CD4-positive, alpha-beta T cell (primary cell): ENCODE measurements at regions not wholly inside any gene's neighbourhood (a gene's known extent, or its start where the extent isn't known, plus 50 kb on each side); places are given as distances from the start of the nearest gene placed in this dataset.

Source experiments
- ATAC-seq: fragments of 200-7000 bp; cut with Tn5 transposase; one replicate; pipeline ENCODE4 v1.10.0; 2022; ENCODE audit warnings: mild to moderate bottlenecking; ENCODE audit not compliant: poor library complexity
- CTCF ChIA-PET: fragments of 350-600 bp; sonication (Branson Sonifier 250); formaldehyde crosslinking; loops from one replicate; lab custom pipeline; 2021; ENCODE audit warnings: antibody characterized with exemption, inconsistent platforms; lab: Charles Lee
- POLR2A ChIA-PET: fragments of 350-600 bp; sonication (Branson Sonifier 250); formaldehyde crosslinking; loops from one replicate; lab custom pipeline; 2021; ENCODE audit warnings: antibody characterized with exemption, inconsistent platforms; lab: Charles Lee
- DNase-seq, 14 experiments: peaks; one replicate each; pipeline ENCODE4 v3.0.0-alpha.2; 2013 to 2020; ENCODE audit warnings: mixed read lengths in 2 of 14
- H3K27ac ChIP-seq, 2 donors: one replicate each; pipeline versions ENCODE4 v1.5.1 to v1.7.0; 2013; ENCODE audit warnings: low read length in 2 of 2, low read depth in 1 of 2, mild to moderate bottlenecking in 1 of 2
- H3K27me3 ChIP-seq, 2 experiments: 1 replicate in 1 of 2; 2 replicates in 1 of 2; pipeline versions ENCODE4 v1.6.1 to v1.7.0; 2013; ENCODE audit warnings: low read length in 2 of 2, control low read depth in 1 of 2, mild to moderate bottlenecking in 1 of 2, moderate library complexity in 1 of 2; ENCODE audit not compliant: insufficient read depth in 2 of 2, control insufficient read depth in 1 of 2
- H3K36me3 ChIP-seq: one replicate; pipeline ENCODE4 v1.6.1; 2013; ENCODE audit warnings: low read length, control low read depth; ENCODE audit not compliant: insufficient read depth
- H3K4me1 ChIP-seq: one replicate; pipeline ENCODE4 v1.6.1; 2013; ENCODE audit warnings: low read length, control low read depth; ENCODE audit not compliant: insufficient read depth
- H3K4me3 ChIP-seq: one replicate; pipeline ENCODE4 v1.5.1; 2013; ENCODE audit warnings: mild to moderate bottlenecking, low read length, moderate library complexity
- H3K9me3 ChIP-seq, 2 experiments: 1 replicate in 1 of 2; 2 replicates in 1 of 2; pipeline versions ENCODE4 v1.6.1 to v1.7.0; 2013; ENCODE audit warnings: low read length in 2 of 2, mild to moderate bottlenecking in 2 of 2, control low read depth in 1 of 2, moderate library complexity in 1 of 2; ENCODE audit not compliant: control insufficient read depth in 1 of 2, insufficient read depth in 1 of 2
- H3K27ac Mint-ChIP-seq: one replicate; pipeline ENCODE4 v1.8.0; 2020; ENCODE audit warnings: mixed read lengths
- H3K27me3 Mint-ChIP-seq: one replicate; pipeline ENCODE4 v1.8.0; 2021; ENCODE audit warnings: mixed read lengths
- H3K36me3 Mint-ChIP-seq: one replicate; pipeline ENCODE4 v1.8.0; 2021; ENCODE audit warnings: low read depth, mixed read lengths
- H3K4me1 Mint-ChIP-seq: one replicate; pipeline ENCODE4 v1.8.0; 2021; ENCODE audit warnings: low read depth, mixed read lengths
- H3K4me3 Mint-ChIP-seq: one replicate; pipeline ENCODE4 v1.8.0; 2020; ENCODE audit warnings: mild to moderate bottlenecking, mixed read lengths
- H3K9me3 Mint-ChIP-seq: one replicate; pipeline ENCODE4 v1.8.0; 2020; ENCODE audit warnings: mixed read lengths
- CTCF ChIP-seq: fragments of 200-600 bp; IDR thresholded peaks from one replicate; pipeline ENCODE4 v1.8.0; 2022; ENCODE audit warnings: antibody characterized with exemption, mild to moderate bottlenecking
- intact Hi-C, 2 experiments: fragments of 100-400 bp; cut with DNase I in 1 of 2; cut with micrococcal nuclease in 1 of 2; formaldehyde crosslinking; loops; one replicate each; pipeline versions ENCODE4 v1.15.1 to v1.9.0; 2023 to 2025; cut with DNase I, micrococcal nuclease

- Histone ChIP-seq H3K4me3 (no peak overlapping the region), H3K4me1 (no peaks in the 10 kb centered on the region), H3K9me3 (no peaks in the 10 kb centered on the region), H3K27me3 (no peaks in the 10 kb centered on the region), H3K27ac (no peak overlapping the region), H3K36me3 (no peaks in the 10 kb centered on the region)
- ATAC-seq: no peak
- no peak for DNase-seq
- no peaks in the 10 kb centered on the region for H3K9me3 Mint-ChIP-seq
- ChIA-PET CTCF (no interaction called here), POLR2A (no interaction called here)
- H3K27ac Mint-ChIP-seq: no peak overlapping the region
- TF ChIP-seq CTCF: no peak
- intact Hi-C loops: no loop called here
- H3K4me3 Mint-ChIP-seq: no peak overlapping the region
- H3K36me3 Mint-ChIP-seq: no peaks in the 10 kb centered on the region
- no peaks in the 10 kb centered on the region for H3K4me1 Mint-ChIP-seq
- H3K27me3 Mint-ChIP-seq: no peaks in the 10 kb centered on the region
Measured at GRCh38 chr7:12873571-12873970, 186.1 kb downstream of the ARL4A start.

- Histone ChIP-seq H3K27me3 (no peaks in the 10 kb centered on the region), H3K4me3 (no peak overlapping the region), H3K27ac (no peak overlapping the region), H3K36me3 (no peaks in the 10 kb centered on the region), H3K4me1 (no peaks in the 10 kb centered on the region), H3K9me3 (no peaks in the 10 kb centered on the region)
- H3K36me3 Mint-ChIP-seq: no peaks in the 10 kb centered on the region
- H3K4me3 Mint-ChIP-seq: no peak overlapping the region
- H3K9me3 Mint-ChIP-seq: no peaks in the 10 kb centered on the region
- no peak for ATAC-seq
- intact Hi-C loops: no loop called here
- POLR2A ChIA-PET: no interaction called here
- CTCF ChIA-PET: no interaction called here
- peaks cover 21% of the 10 kb centered on the region for H3K27me3 Mint-ChIP-seq
- H3K27ac Mint-ChIP-seq: no peak overlapping the region
- no peak for TF ChIP-seq CTCF
- no peak for DNase-seq
- no peaks in the 10 kb centered on the region for H3K4me1 Mint-ChIP-seq
Measured at GRCh38 chr7:12879139-12879538, 191.7 kb downstream of the ARL4A start.

DNA sequence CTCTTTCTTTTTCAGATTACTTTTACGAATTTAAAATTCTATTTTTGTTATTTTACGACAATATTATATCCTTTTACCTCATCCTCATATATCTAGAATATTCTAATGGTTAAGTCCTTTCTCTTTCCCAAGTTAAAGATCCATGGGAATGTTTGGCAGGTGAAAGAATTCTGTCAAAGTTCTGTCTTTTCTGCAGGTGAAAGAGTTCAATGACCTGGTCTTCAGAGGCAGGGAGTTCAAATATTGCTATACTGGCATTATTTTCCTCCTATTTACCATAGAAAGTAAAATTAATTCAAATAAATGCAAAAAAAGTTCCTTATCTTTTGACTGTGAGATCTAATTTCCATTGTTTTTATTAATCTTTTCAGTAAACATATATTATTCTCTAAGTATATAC is 194.3 kb downstream of the ARL4A start:
- H3K4me1 ChIP-seq: no peaks in the 10 kb centered on the region
- TF ChIP-seq CTCF: no peak
- H3K36me3 Mint-ChIP-seq: no peaks in the 10 kb centered on the region
- no peaks in the 10 kb centered on the region for H3K27me3 ChIP-seq
- H3K9me3 ChIP-seq: no peaks in the 10 kb centered on the region
- ATAC-seq: no peak
- H3K27ac ChIP-seq: no peak overlapping the region
- H3K27ac Mint-ChIP-seq: no peak overlapping the region
- CTCF ChIA-PET: no interaction called here
- no peak overlapping the region for H3K4me3 Mint-ChIP-seq
- H3K9me3 Mint-ChIP-seq: no peaks in the 10 kb centered on the region
- POLR2A ChIA-PET: no interaction called here
- intact Hi-C loops: no loop called here
- no peaks in the 10 kb centered on the region for H3K36me3 ChIP-seq
- H3K27me3 Mint-ChIP-seq: peaks cover 21% of the 10 kb centered on the region
- DNase-seq: no peak
- H3K4me3 ChIP-seq: no peak overlapping the region
- no peaks in the 10 kb centered on the region for H3K4me1 Mint-ChIP-seq
